HepG2 (cell line): ENCODE measurements at regions not wholly inside any gene's neighbourhood (a gene's known extent, or its start where the extent isn't known, plus 50 kb on each side); places are given as distances from the start of the nearest gene placed in this dataset.
"Not testable (repeated sequence)": the region's sequence is repeated elsewhere in the genome, so short reads cannot be mapped to it uniquely, and the experiment has no call there.

Source experiments
- ATAC-seq: fragments of 200-7000 bp; cut with Tn5 transposase; 3 replicates; pipeline ENCODE4 v1.9.1; 2020; ENCODE audit warnings: mild to moderate bottlenecking, moderate library complexity
- BruUV-seq: library from RNA; stranded (reverse); fragments of 400-500 nt; replicated peaks from 2 replicates; lab custom pipeline; 2021; lab: Mats Ljungman, UMichigan
- CTCF ChIA-PET: fragments of 300-600 bp; formaldehyde crosslinking; extraction: SDS; loops from one replicate; lab custom pipeline; 2021; ENCODE audit warnings: low total read pairs, inconsistent platforms, low intra/inter-chr PET ratio; lab: Yijun Ruan, JAX
- POLR2A ChIA-PET: fragments of 350-600 bp; sonication (Branson Sonifier 250); formaldehyde crosslinking; loops from one replicate; lab custom pipeline; 2020; ENCODE audit warnings: antibody characterized with exemption, inconsistent platforms; lab: Yijun Ruan, JAX
- DNase-seq: peaks from one replicate; pipeline ENCODE4 v3.0.0-alpha.2; 2015; ENCODE audit warnings: low spot score
- FAIRE-seq: peaks from 3 replicates; lab custom pipeline; 2011; peaks lifted over from hg19 to GRCh38; lab: Jason Lieb, UNC
- H2AFZ ChIP-seq: one replicate; pipeline ENCODE4 v1.6.1; 2011; ENCODE audit warnings: low read length, inconsistent platforms
- H3K27ac ChIP-seq: fragments of 300-600 bp; 3 replicates; pipeline ENCODE4 v1.8.0; 2011; ENCODE audit warnings: mixed run types, mild to moderate bottlenecking, mixed read lengths, low read length, inconsistent platforms; ENCODE audit not compliant: insufficient read depth; ENCODE audit errors: extremely low read length
- H3K27me3 ChIP-seq, 2 experiments: fragments of 200-600 bp in 1 of 2; 2 replicates in 1 of 2; 3 replicates in 1 of 2; pipeline versions ENCODE4 v1.6.0 to v1.8.0; 2011; ENCODE audit warnings: low read length in 2 of 2, mild to moderate bottlenecking in 2 of 2, moderate library complexity in 2 of 2, inconsistent platforms in 1 of 2; ENCODE audit not compliant: insufficient read depth in 2 of 2, control insufficient read depth in 1 of 2
- H3K36me3 ChIP-seq, 2 experiments: fragments of 200-600 bp in 1 of 2; replicated peaks in 1 of 2; 2 replicates in 1 of 2; 3 replicates in 1 of 2; pipeline versions ENCODE4 v1.5.1 to v1.8.0; 2011; ENCODE audit warnings: low read length in 2 of 2, inconsistent platforms in 1 of 2; ENCODE audit not compliant: insufficient read depth in 2 of 2, control insufficient read depth in 1 of 2
- H3K4me1 ChIP-seq: 2 replicates; pipeline ENCODE4 v1.5.1; 2012; ENCODE audit warnings: low read length, inconsistent platforms; ENCODE audit not compliant: insufficient read depth
- H3K4me2 ChIP-seq: 2 replicates; pipeline ENCODE4 v1.6.0; 2011; ENCODE audit warnings: low read depth, low read length, inconsistent platforms
- H3K4me3 ChIP-seq, 3 experiments: fragments of 200-600 bp in 1 of 3; sonication (generic), shearing (Covaris generic) in 1 of 3; replicated peaks in 1 of 3; 2 replicates each; pipeline ENCODE4 v1.5.1; 2011 to 2016; ENCODE audit warnings: low read length in 3 of 3, inconsistent platforms in 2 of 3, low read depth in 2 of 3, mild to moderate bottlenecking in 2 of 3, control low read depth in 1 of 3, mixed read lengths in 1 of 3; ENCODE audit not compliant: insufficient read depth in 1 of 3
- H3K79me2 ChIP-seq: one replicate; pipeline ENCODE4 v1.6.1; 2011; ENCODE audit warnings: low read length, inconsistent platforms; ENCODE audit not compliant: insufficient read depth
- H3K9ac ChIP-seq: 2 replicates; pipeline ENCODE4 v1.6.0; 2011; ENCODE audit warnings: mild to moderate bottlenecking, low read depth, low read length, inconsistent platforms; ENCODE audit not compliant: insufficient read depth
- H3K9me3 ChIP-seq: 2 replicates; pipeline ENCODE4 v1.5.1; 2012; ENCODE audit warnings: mild to moderate bottlenecking, low read length
- H4K20me1 ChIP-seq: 2 replicates; pipeline ENCODE4 v1.6.0; 2011; ENCODE audit warnings: inconsistent platforms, mild to moderate bottlenecking, low read length, moderate library complexity; ENCODE audit not compliant: insufficient read depth
- BHLHE40 ChIP-seq: IDR thresholded peaks from 2 replicates; pipeline ENCODE4 v1.6.1; 2011; ENCODE audit warnings: low read length, improper control_type of control experiment
- EEA1 ChIP-seq: sonication (generic); formaldehyde crosslinking; IDR thresholded peaks from 2 replicates; pipeline ENCODE4 v1.5.1; 2020; ENCODE audit warnings: mild to moderate bottlenecking, missing genetic modification reagents, borderline replicate concordance
- MED13 ChIP-seq: sonication (generic); formaldehyde crosslinking; IDR thresholded peaks from 2 replicates; pipeline ENCODE4 v1.5.0; 2020; ENCODE audit warnings: missing genetic modification reagents
- MYNN ChIP-seq: sonication (generic); formaldehyde crosslinking; IDR thresholded peaks from 2 replicates; pipeline ENCODE4 v1.4.0; 2020; ENCODE audit warnings: mild to moderate bottlenecking, low read depth, missing genetic modification reagents
- NR2F2 ChIP-seq: IDR thresholded peaks from 2 replicates; pipeline ENCODE4 v1.6.1; 2012; ENCODE audit warnings: low read depth, inconsistent platforms, borderline replicate concordance
- POLR2G ChIP-seq: fragments of 200-400 bp; formaldehyde crosslinking; IDR thresholded peaks from 2 replicates; pipeline ENCODE4 v1.6.1; 2018; ENCODE audit warnings: mild to moderate bottlenecking, low read depth, low read length, moderate library complexity
- SALL2 ChIP-seq: sonication (generic); formaldehyde crosslinking; IDR thresholded peaks from 2 replicates; pipeline ENCODE4 v1.8.1; 2023; ENCODE audit warnings: mild to moderate bottlenecking, missing genetic modification reagents, inconsistent platforms
- SMYD3 ChIP-seq: sonication (generic); formaldehyde crosslinking; IDR thresholded peaks from 2 replicates; pipeline ENCODE4 v1.8.1; 2023; ENCODE audit warnings: mild to moderate bottlenecking, missing genetic modification reagents
- SRF ChIP-seq: IDR thresholded peaks from 2 replicates; pipeline ENCODE4 v1.6.1; 2011; ENCODE audit warnings: mild to moderate bottlenecking, low read depth, low read length, moderate library complexity
- TBX3 ChIP-seq: fragments of 450-650 bp; IDR thresholded peaks from 2 replicates; pipeline ENCODE4 v1.6.1; 2017; ENCODE audit warnings: antibody characterized with exemption, mild to moderate bottlenecking, inconsistent platforms, borderline replicate concordance
- TRIM24 ChIP-seq: sonication (generic); formaldehyde crosslinking; IDR thresholded peaks from 2 replicates; pipeline ENCODE4 v1.8.0; 2022; ENCODE audit warnings: mild to moderate bottlenecking, missing genetic modification reagents
- ZNF431 ChIP-seq: sonication (generic); formaldehyde crosslinking; IDR thresholded peaks from 2 replicates; pipeline ENCODE4 v1.9.0; 2022; ENCODE audit warnings: missing genetic modification reagents, low read depth, mild to moderate bottlenecking, borderline replicate concordance
- ZNF558 ChIP-seq: sonication (generic); formaldehyde crosslinking; IDR thresholded peaks from 2 replicates; pipeline ENCODE4 v1.9.0; 2022; ENCODE audit warnings: mild to moderate bottlenecking, missing genetic modification reagents, borderline replicate concordance
- ZNF619 ChIP-seq: sonication (generic); formaldehyde crosslinking; IDR thresholded peaks from 2 replicates; pipeline ENCODE4 v1.4.0; 2020; ENCODE audit warnings: mild to moderate bottlenecking, missing genetic modification reagents
- ZSCAN30 ChIP-seq: sonication (generic); formaldehyde crosslinking; IDR thresholded peaks from 2 replicates; pipeline ENCODE4 v1.5.0; 2020; ENCODE audit warnings: mild to moderate bottlenecking, missing genetic modification reagents
- WGBS: methylation state at CpG from one replicate; pipeline ENCODE4 v1.1.6; 2017; ENCODE audit warnings: low lambda C conversion rate; 5-methylcytosine and 5-hydroxymethylcytosine counted together
- in situ Hi-C: cut with HindIII; loops from 2 replicates; pipeline ENCODE4 v1.10.0; 2017; ENCODE audit warnings: low pct_unique_long_range_greater_than_20kb; ENCODE audit not compliant: extremely low pct_ligation_motif_present
- intact Hi-C: fragments of 100-400 bp; cut with micrococcal nuclease; formaldehyde crosslinking; loops from one replicate; pipeline ENCODE4 v1.10.0; 2022; ENCODE audit not compliant: unreplicated experiment
- TF ChIP-seq, protein P1 (sequence below): sonication (generic); formaldehyde crosslinking; IDR thresholded peaks from 2 replicates; pipeline ENCODE4 v1.4.0; 2020; ENCODE audit warnings: mild to moderate bottlenecking, missing genetic modification reagents
- TF ChIP-seq, protein P2 (sequence below): sonication (generic); formaldehyde crosslinking; IDR thresholded peaks from 2 replicates; pipeline ENCODE4 v1.9.0; 2021; ENCODE audit warnings: missing genetic modification reagents, borderline replicate concordance

DNA sequence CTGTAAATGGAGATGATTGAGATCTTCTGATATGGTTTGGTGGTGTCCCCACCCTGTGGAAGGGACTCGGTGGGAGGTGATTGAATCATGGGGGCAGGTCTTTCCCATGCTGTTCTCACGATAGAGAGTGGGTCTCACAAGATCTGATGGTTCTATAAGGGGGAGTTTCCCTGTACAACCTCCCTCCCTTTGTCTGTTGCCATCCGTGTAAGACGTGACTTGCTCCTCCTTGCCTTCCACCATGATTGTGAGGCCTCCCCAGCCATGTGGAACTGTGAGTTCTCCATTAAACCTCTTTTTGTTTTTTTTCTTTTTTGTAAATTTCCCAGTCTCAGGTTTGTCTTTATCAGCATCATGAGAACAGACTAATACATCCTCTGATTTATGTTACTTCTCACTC, 55.1 kb upstream of the PAGE5 start:
- POLR2A ChIA-PET, H3K4me2 ChIP-seq, H3K4me1 ChIP-seq, H3K9ac ChIP-seq, H3K9me3 ChIP-seq, H3K4me3 ChIP-seq, H3K27ac ChIP-seq, ATAC-seq, H4K20me1 ChIP-seq, FAIRE-seq, H3K36me3 ChIP-seq, CTCF ChIA-PET, H2AFZ ChIP-seq, intact Hi-C loops, BruUV-seq, DNase-seq, in situ Hi-C loops, H3K27me3 ChIP-seq, H3K79me2 ChIP-seq: not testable (repeated sequence)
- peak; percentile 57; the same call in 1 of the 2 replicates for TF ChIP-seq ZNF431
- 44% methylated on average over 3 of the region's 4 CpGs for WGBS

DNA sequence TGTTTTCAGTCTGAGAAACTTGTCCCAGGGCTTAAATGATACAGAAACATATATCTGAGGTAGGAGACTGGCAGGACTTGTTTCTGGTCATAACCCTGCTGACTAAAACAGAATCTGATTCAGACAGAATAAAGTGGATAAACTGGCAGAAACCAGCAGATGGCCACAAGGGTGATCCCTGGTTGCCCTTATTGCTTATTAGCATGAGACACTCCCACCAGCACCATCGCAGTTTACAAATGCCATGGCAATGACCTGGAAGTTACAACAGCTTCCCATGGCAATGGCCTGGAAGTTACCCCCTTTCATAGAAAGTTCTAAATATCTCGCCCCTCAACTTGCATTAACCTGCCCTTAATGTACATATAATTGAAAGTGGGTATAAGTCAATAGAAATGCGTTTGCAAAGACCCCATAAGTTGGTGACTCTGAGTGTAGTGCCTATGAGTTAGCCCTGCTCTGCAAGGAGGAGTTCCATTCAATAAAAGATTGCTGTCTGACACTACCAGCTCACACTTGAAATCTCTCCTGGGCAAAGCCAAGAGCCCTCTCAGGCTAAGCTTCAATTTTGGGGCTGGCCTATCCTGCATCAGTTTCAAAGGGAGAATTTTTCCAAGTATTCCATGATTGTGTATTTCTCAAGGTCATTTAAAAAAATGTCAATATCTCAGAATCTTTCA, 52.9 kb upstream of the PAGE5 start:
- ATAC-seq: no peak
- Histone ChIP-seq H3K9ac (no peak overlapping the region), H3K4me2 (no peak overlapping the region), H3K36me3 (no peaks in the 10 kb centered on the region), H2AFZ (no peak overlapping the region), H3K9me3 (no peaks in the 10 kb centered on the region), H3K4me3 (no peak overlapping the region), H3K27ac (no peak overlapping the region), H3K27me3 (no peaks in the 10 kb centered on the region), H4K20me1 (no peaks in the 10 kb centered on the region), H3K4me1 (no peaks in the 10 kb centered on the region), H3K79me2 (no peaks in the 10 kb centered on the region)
- WGBS: 7% methylated on average over 2 of the region's 3 CpGs
- in situ Hi-C loops (no loop called here), intact Hi-C loops (no loop called here)
- no TSS peak for BruUV-seq
- FAIRE-seq: no peak
- POLR2A ChIA-PET: no interaction called here
- no peak for DNase-seq
- CTCF ChIA-PET: no interaction called here
- TF ChIP-seq, protein P1, sequence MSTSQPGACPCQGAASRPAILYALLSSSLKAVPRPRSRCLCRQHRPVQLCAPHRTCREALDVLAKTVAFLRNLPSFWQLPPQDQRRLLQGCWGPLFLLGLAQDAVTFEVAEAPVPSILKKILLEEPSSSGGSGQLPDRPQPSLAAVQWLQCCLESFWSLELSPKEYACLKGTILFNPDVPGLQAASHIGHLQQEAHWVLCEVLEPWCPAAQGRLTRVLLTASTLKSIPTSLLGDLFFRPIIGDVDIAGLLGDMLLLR (CRISPR knock-in tag): no peak
- TF ChIP-seq BHLHE40 (no peak), SALL2 (CRISPR knock-in tag) (no peak), TRIM24 (CRISPR knock-in tag) (no peak), SMYD3 (CRISPR knock-in tag) (no peak), ZSCAN30 (CRISPR knock-in tag) (no peak), MED13 (no peak), EEA1 (CRISPR knock-in tag) (no peak), NR2F2 (no peak), TBX3 (no peak), ZNF558 (no peak), SRF (no peak), ZNF619 (CRISPR knock-in tag) (no peak), POLR2G (no peak), MYNN (CRISPR knock-in tag) (no peak)
- TF ChIP-seq, protein P2, sequence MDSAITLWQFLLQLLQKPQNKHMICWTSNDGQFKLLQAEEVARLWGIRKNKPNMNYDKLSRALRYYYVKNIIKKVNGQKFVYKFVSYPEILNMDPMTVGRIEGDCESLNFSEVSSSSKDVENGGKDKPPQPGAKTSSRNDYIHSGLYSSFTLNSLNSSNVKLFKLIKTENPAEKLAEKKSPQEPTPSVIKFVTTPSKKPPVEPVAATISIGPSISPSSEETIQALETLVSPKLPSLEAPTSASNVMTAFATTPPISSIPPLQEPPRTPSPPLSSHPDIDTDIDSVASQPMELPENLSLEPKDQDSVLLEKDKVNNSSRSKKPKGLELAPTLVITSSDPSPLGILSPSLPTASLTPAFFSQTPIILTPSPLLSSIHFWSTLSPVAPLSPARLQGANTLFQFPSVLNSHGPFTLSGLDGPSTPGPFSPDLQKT (CRISPR knock-in tag): no peak
